PC-3 (cell line): ENCODE measurements at regions not wholly inside any gene's neighbourhood (a gene's known extent, or its start where the extent isn't known, plus 50 kb on each side); places are given as distances from the start of the nearest gene placed in this dataset.

Experiments used
- CTCF ChIP-seq: fragments of 300-600 bp; sonication (generic); conservative IDR thresholded peaks from 2 replicates; pipeline ENCODE4 v1.5.1; 2017; ENCODE audit warnings: antibody characterized with exemption, low read depth, mild to moderate bottlenecking, low read length
- EZH2phosphoT487 ChIP-seq: fragments of 300-600 bp; sonication (generic); IDR thresholded peaks from 2 replicates; pipeline ENCODE4 v1.6.1; 2018; ENCODE audit warnings: mild to moderate bottlenecking, antibody characterized with exemption, low read length, borderline replicate concordance

DNA sequence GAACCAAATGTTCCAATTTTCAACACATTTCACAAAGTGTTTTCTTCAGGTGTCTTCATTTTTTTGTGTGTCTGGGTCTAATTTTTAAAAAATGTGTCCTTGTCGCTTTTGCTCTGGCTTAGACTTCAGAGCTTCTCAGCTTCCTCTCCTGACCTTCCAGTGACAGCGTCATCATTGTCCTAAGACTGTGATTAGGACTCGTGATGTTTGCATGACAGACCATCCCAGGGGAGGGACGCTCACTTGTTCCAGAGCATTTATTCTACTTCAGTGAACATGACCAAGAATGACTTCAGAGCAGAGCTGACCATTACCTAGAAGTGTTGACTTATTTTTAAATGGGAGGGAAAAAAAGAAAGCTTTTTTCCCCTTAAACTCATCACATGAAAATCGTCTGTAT is 591.9 kb downstream of the IRS1 start:
- TF ChIP-seq CTCF (no peak), EZH2phosphoT487 (no peak)
